Endothelial cell of umbilical vein (primary cell): ENCODE measurements at regions not wholly inside any gene's neighbourhood (a gene's known extent, or its start where the extent isn't known, plus 50 kb on each side); places are given as distances from the start of the nearest gene placed in this dataset.

Experiments
- CTCF ChIP-seq, 2 donors: IDR thresholded peaks; 1 replicate in 1 of 2; 2 replicates in 1 of 2; pipeline ENCODE4 v1.5.1; 2011; ENCODE audit warnings: low read length in 2 of 2, mild to moderate bottlenecking in 2 of 2, moderate library complexity in 2 of 2, control low read depth in 1 of 2, inconsistent platforms in 1 of 2, low read depth in 1 of 2; ENCODE audit not compliant: insufficient read depth in 1 of 2; ENCODE audit errors: extremely low read depth in 1 of 2
- EZH2 ChIP-seq: IDR thresholded peaks from 2 replicates; pipeline ENCODE4 v1.6.1; 2012; ENCODE audit warnings: borderline replicate concordance, low read depth, mild to moderate bottlenecking, moderate library complexity, low read length, inconsistent platforms; ENCODE audit not compliant: severe bottlenecking
- MAX ChIP-seq: IDR thresholded peaks from 2 replicates; pipeline ENCODE4 v1.6.1; 2011; ENCODE audit not compliant: insufficient read depth, insufficient read length
- POLR2AphosphoS5 ChIP-seq: IDR thresholded peaks from 2 replicates; pipeline ENCODE4 v1.6.1; 2012; ENCODE audit warnings: low read depth, mild to moderate bottlenecking, control low read depth, low read length, moderate library complexity; ENCODE audit not compliant: insufficient read depth

GRCh38 chr2:240359695-240360094, 75.8 kb upstream of the GPC1 start:
- TF ChIP-seq POLR2AphosphoS5 (no peak), CTCF (IDR thresholded peaks at IDR 0.05; ENCODE audit: extremely low read depth in 1 of 2, insufficient read depth in 1 of 2, low read depth in 1 of 2, low read length in 2 of 2) (no peak), EZH2 (no peak), MAX (no peak)
